ENCODE measurements at regions not wholly inside any gene's neighbourhood (a gene's known extent, or its start where the extent isn't known, plus 50 kb on each side); places are given as distances from the start of the nearest gene placed in this dataset.

DNA sequence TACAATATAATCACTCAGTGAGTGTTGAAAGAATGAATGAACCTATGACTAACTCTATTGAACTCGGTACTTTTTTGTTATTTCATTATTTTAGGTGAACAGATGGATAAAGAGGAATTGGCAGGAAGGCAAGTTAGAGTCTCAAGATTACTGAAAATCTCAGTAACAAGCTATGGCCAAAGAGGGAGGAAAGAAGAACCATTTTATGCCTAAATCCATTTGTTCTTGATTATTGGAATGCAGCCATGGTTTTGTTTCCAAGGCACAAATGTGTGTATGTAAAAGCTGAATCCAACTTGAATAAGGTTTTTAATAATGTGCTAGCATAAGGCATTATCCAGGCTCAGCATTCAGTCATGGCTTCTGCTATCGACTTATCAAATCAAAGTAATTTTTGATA is 196.4 kb downstream of the DTHD1 start:
- TF ChIP-seq, protein P1, sequence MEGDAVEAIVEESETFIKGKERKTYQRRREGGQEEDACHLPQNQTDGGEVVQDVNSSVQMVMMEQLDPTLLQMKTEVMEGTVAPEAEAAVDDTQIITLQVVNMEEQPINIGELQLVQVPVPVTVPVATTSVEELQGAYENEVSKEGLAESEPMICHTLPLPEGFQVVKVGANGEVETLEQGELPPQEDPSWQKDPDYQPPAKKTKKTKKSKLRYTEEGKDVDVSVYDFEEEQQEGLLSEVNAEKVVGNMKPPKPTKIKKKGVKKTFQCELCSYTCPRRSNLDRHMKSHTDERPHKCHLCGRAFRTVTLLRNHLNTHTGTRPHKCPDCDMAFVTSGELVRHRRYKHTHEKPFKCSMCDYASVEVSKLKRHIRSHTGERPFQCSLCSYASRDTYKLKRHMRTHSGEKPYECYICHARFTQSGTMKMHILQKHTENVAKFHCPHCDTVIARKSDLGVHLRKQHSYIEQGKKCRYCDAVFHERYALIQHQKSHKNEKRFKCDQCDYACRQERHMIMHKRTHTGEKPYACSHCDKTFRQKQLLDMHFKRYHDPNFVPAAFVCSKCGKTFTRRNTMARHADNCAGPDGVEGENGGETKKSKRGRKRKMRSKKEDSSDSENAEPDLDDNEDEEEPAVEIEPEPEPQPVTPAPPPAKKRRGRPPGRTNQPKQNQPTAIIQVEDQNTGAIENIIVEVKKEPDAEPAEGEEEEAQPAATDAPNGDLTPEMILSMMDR (IDR thresholded peaks at IDR 0.05): no peak
- TF ChIP-seq POLR2A (IDR thresholded peaks at IDR 0.05): no peak
